ENCODE measurements at regions not wholly inside any gene's neighbourhood (a gene's known extent, or its start where the extent isn't known, plus 50 kb on each side); places are given as distances from the start of the nearest gene placed in this dataset.

GRCh38 chr13:47133011-47133445 lies 236.2 kb upstream of the HTR2A start:
- TF ChIP-seq ZBTB37 (CRISPR knock-in tag; IDR thresholded peaks at IDR 0.05) (no peak), ZNF770 (CRISPR knock-in tag; IDR thresholded peaks at IDR 0.05) (no peak), CEBPB (IDR thresholded peaks at IDR 0.05; ENCODE audit: borderline replicate concordance, low read depth, low read length) (no peak), NBN (conservative IDR thresholded peaks at IDR 0.05) (no peak), ZNF260 (CRISPR knock-in tag; IDR thresholded peaks at IDR 0.05; ENCODE audit: borderline replicate concordance, low read depth) (no peak), PREB (CRISPR knock-in tag; IDR thresholded peaks at IDR 0.05) (no peak), E2F1 (CRISPR knock-in tag; IDR thresholded peaks at IDR 0.05) (no peak), RBM39 (IDR thresholded peaks at IDR 0.05; ENCODE audit: low read depth, low read length, poor library complexity, severe bottlenecking) (no peak), NFE2L1 (CRISPR knock-in tag; IDR thresholded peaks at IDR 0.05; ENCODE audit: borderline replicate concordance) (no peak), JDP2 (CRISPR knock-in tag; IDR thresholded peaks at IDR 0.05; ENCODE audit: borderline replicate concordance) (no peak), STAT5B (CRISPR knock-in tag; IDR thresholded peaks at IDR 0.05) (no peak), ZNF691 (CRISPR knock-in tag; IDR thresholded peaks at IDR 0.05; ENCODE audit: borderline replicate concordance, low read depth) (no peak), HIVEP1 (CRISPR knock-in tag; IDR thresholded peaks at IDR 0.05) (no peak), MBNL3 (CRISPR knock-in tag; conservative IDR thresholded peaks at IDR 0.05) (no peak), ZNF790 (CRISPR knock-in tag; IDR thresholded peaks at IDR 0.05; ENCODE audit: borderline replicate concordance) (no peak), DMAP1 (CRISPR knock-in tag; IDR thresholded peaks at IDR 0.05) (no peak), ZNF326 (CRISPR knock-in tag; IDR thresholded peaks at IDR 0.05; ENCODE audit: borderline replicate concordance) (no peak), ZNF513 (CRISPR knock-in tag; conservative IDR thresholded peaks at IDR 0.05) (no peak)
- no peak for DNase-seq (ENCODE audit: low spot score)
- ChIA-PET POLR2A (no interaction called here), CTCF (ENCODE audit: low intra/inter-chr PET ratio, low total read pairs) (no interaction called here)
- 0% methylated on average over 1 of the region's 1 CpG for WGBS (ENCODE audit: low lambda C conversion rate)
- no peaks in the 10 kb centered on the region for H3K79me2 ChIP-seq (ENCODE audit: insufficient read depth, low read length)
- no peak overlapping the region for H3K27ac ChIP-seq (ENCODE audit: extremely low read length, insufficient read depth, low read length)
- no peaks in the 10 kb centered on the region for H3K27me3 ChIP-seq (ENCODE audit: control insufficient read depth in 1 of 2, insufficient read depth in 2 of 2, low read length in 2 of 2)
- no peaks in the 10 kb centered on the region for H4K20me1 ChIP-seq (ENCODE audit: insufficient read depth, low read length)
- FAIRE-seq = no peak
- H3K4me1 ChIP-seq (ENCODE audit: insufficient read depth, low read length) = no peaks in the 10 kb centered on the region
- H3K9me3 ChIP-seq (ENCODE audit: low read length) = no peaks in the 10 kb centered on the region
- no peak overlapping the region for H3K9ac ChIP-seq (ENCODE audit: insufficient read depth, low read depth, low read length)
- intact Hi-C loops (cut with micrococcal nuclease; ENCODE audit: unreplicated experiment) (no loop called here), in situ Hi-C loops (cut with HindIII; ENCODE audit: extremely low pct_ligation_motif_present, low pct_unique_long_range_greater_than_20kb) (no loop called here)
- H2AFZ ChIP-seq (ENCODE audit: low read length) = no peak overlapping the region
- no peaks in the 10 kb centered on the region for H3K36me3 ChIP-seq (replicated peaks in 1 of 2; ENCODE audit: control insufficient read depth in 1 of 2, insufficient read depth in 2 of 2, low read length in 2 of 2)
- ATAC-seq = no peak
- no peak overlapping the region for H3K4me3 ChIP-seq (replicated peaks in 1 of 3; ENCODE audit: insufficient read depth in 1 of 3, low read depth in 2 of 3, low read length in 3 of 3)
- no peak overlapping the region for H3K4me2 ChIP-seq (ENCODE audit: low read depth, low read length)
- no TSS peak for BruUV-seq (replicated peaks)

Measured in HepG2 (cell line).